GM12875 (cell line): ENCODE measurements at regions not wholly inside any gene's neighbourhood (a gene's known extent, or its start where the extent isn't known, plus 50 kb on each side); places are given as distances from the start of the nearest gene placed in this dataset.

Experiments
- H3K4me3 ChIP-seq: one replicate; pipeline ENCODE4 v1.5.1; 2011; ENCODE audit warnings: low read depth, low read length, control low read depth
- CTCF ChIP-seq: IDR thresholded peaks from 2 replicates; pipeline ENCODE4 v1.5.1; 2011; ENCODE audit warnings: low read depth, mild to moderate bottlenecking, control low read depth, inconsistent platforms, low read length, moderate library complexity, borderline replicate concordance; ENCODE audit not compliant: insufficient read depth

- TF ChIP-seq CTCF = no peak
- no peak overlapping the region for H3K4me3 ChIP-seq
These were observed 748.2 kb upstream of the SLITRK1 start for GRCh38 chr13:84630476-84630875.

- no peak overlapping the region for H3K4me3 ChIP-seq
- no peak for TF ChIP-seq CTCF
These were observed 734.6 kb upstream of the SLITRK1 start for GRCh38 chr13:84616864-84617263.

GRCh38 chr13:84609716-84610115 is 727.4 kb upstream of the SLITRK1 start:
- TF ChIP-seq CTCF = no peak
- H3K4me3 ChIP-seq = no peak overlapping the region

- TF ChIP-seq CTCF = no peak
- no peak overlapping the region for H3K4me3 ChIP-seq
These were observed 725.2 kb upstream of the SLITRK1 start for GRCh38 chr13:84607261-84608013.

- H3K4me3 ChIP-seq = no peak overlapping the region
- no peak for TF ChIP-seq CTCF
These were observed 724.3 kb upstream of the SLITRK1 start for GRCh38 chr13:84606616-84607015.

- TF ChIP-seq CTCF = no peak
These were observed 723.7 kb upstream of the SLITRK1 start for GRCh38 chr13:84605927-84606326.

GRCh38 chr13:84591444-84591843 is 709.2 kb upstream of the SLITRK1 start:
- no peak for TF ChIP-seq CTCF
- H3K4me3 ChIP-seq = no peak overlapping the region

More at GRCh38 chr13:84605927-84606326, 723.7 kb upstream of the SLITRK1 start:
- no peak overlapping the region for H3K4me3 ChIP-seq
